GM18519 (cell line): ENCODE measurements at regions not wholly inside any gene's neighbourhood (a gene's known extent, or its start where the extent isn't known, plus 50 kb on each side); places are given as distances from the start of the nearest gene placed in this dataset.
A peak's percentile ranks its signal among the peaks of the same experiment; 100 is the strongest.
"Not testable (repeated sequence)": the region's sequence is repeated elsewhere in the genome, so short reads cannot be mapped to it uniquely, and the experiment has no call there.

Experiments
- ATAC-seq: cut with Tn5 transposase; IDR thresholded peaks from one replicate; pipeline ENCODE4 v1.9.1; 2021; ENCODE audit warnings: mild to moderate bottlenecking, moderate library complexity; ENCODE audit not compliant: unreplicated experiment, low FRiP score

DNA sequence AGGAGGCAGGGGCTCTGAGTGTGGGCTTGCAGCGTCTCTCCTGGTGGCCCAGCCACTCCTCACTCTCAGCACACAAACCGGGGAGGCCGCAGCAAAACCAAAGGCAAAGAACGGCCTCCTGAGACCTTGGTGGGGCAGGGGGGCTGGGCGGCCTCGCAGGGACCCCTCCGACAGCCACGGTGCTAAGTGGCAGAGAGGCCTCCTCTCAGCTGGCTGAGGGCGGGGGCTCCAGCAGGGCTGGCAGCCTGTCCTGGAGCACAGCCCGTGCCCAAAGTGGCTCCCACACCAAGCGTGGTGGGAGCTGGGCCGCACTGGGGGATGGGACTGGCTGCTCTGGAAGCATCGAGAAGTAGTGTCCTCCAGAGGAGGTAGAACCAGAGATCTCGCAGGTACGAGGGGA lies 334.4 kb downstream of the QKI start:
- no peak for ATAC-seq

- no peak for ATAC-seq
Observed at GRCh38 chr6:163748036-163748435, 333.5 kb downstream of the QKI start.

DNA sequence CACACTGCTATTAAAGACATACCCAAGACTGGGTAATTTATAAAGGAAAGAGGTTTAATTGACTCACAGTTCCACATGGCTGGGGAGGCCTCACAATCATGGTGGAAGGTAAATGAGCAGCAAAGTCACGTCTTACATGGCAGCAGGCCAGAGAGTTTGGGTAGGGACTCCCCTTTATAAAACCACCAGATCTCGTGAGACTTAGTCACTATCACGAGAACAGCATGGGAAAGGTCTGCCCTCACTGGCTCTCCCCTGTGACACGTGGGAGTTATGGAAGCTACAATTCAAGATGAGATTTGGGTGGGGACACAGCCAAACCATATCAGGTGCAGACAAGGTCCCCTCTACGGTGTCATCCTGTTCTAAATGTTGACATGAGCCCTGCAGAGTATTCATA lies 332.5 kb downstream of the QKI start:
- not testable (repeated sequence) for ATAC-seq

DNA sequence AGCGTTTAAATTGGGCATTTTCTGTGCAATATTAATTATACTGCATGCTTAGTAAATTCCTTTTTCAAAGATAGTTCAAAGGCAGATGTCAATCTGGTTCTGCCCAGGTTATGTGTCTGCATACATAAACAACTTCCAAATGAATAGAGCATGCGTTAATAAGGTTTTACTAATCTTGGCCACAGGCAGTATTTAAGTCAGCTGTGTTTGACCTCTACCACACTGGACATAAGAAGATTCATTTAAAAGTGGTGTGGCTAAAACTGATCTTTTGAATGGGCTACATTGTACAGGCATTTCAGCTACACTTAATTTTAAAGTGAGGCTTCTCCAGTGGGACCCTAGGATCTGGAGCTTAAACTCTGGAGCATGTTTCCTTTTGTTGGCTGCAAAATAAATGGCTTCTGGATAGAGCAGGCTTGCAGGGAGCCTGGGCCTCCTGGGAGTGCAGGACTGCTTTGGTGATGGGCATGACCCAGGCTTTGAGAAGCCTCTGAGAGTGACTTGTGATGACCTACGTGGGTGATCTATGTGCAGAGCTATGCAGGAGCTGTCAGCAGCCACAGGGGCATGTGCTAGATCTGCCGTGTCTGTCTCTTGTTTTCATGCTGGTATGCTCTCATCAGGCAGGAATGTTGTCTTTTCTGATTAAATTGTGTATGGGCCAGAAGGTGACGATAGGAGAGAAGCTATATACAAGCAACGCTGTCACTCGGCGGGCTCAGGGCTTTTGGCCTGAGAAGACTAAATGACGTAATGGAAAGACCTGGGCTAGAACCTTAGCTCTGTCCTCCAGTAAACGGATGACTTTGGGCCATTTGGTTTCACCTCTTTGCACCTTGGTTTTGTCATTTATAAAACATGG lies 331.2 kb downstream of the QKI start:
- no peak for ATAC-seq

DNA sequence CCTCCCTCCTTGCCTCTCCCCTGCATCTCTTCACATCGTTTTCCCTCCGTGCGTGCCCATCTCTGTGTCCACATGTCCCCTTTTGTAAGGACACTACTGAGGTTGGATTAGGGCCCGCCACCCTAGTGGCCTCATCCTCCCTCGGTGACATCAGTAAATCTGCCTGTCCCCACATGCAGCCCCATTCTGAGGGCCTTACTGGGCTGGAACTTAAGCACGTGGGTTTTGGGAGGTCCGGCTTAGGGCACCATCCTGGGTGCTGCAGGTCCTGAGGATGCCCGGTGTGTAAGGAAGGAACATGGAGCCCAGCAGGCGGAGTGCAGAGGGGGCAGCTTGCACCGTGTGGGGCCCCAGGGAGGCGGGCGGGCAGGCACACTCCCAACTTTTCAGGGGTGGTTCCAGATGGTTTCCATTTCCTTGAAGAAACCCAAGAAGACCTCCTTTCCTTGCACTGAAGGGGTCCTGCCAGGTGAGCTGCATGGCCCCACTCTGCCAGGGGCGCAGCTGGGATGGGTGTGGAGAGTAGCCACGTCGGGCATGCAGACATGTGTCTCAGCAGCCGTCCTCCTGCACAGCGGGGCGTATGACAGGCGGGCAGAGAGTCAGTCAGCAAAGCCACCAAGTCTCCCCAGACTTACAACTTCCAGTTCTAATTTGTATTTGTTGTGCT lies 329.9 kb downstream of the QKI start:
- no peak for ATAC-seq

DNA sequence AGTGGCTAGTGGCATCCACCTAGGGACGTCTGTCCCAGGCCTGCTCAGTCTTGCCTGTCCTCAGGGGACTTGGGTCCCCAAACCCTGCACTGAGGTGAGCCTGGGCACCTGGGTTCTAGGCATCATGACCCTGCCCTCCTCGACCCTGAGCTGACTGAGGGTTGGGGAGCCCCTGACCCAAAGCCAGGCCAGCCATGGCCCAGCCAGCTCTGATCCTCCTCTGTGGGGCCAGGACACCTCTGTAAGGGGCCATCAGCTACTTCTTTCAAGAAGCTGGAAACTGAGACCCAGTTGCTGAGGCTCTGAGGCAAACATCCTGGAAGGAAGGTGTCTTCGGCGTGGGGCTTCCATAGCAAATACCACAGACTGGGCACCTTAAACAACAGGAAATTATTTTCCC lies 329.3 kb downstream of the QKI start:
- no peak for ATAC-seq

- no peak for ATAC-seq
Observed at GRCh38 chr6:163741743-163742363, 327.3 kb downstream of the QKI start.

DNA sequence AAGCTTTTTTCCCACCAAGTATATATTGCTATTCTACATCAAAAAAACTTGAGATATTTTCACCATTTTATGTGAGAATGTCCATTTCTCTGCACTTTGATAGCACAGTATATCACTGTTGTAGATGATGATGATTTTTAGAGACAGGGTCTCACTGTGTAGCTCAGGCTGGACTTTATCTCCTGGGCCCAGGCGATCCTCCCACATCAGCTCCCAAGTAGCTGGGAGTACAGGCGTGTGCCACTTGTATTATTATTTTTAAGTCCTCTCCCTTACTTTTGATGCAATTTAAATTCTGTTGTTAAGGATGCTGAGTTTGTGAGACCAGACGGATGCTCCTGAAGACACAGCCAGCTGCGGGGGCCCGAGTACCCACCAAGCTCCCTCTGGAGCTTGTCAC lies 326.8 kb downstream of the QKI start:
- ATAC-seq: no peak

DNA sequence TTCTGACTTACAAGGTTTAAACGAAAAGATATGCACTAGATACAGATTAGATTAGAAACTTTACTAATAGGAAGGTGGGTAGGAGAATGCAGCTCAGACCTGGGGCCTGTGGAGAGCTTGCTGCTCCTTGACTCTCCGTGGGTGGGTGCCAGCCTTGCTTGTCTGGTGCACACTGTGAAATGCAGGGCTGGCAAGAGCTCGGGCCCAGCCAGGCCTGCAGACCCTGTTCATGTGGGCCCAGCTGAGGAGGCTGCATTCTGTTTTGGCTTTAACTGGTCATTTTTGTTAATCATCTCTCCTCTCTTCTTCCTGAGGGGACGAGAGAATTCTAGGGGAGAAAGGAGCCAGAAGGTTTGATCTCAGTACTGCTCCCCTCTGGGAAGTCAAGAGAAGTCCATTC lies 325.4 kb downstream of the QKI start:
- ATAC-seq: no peak

DNA sequence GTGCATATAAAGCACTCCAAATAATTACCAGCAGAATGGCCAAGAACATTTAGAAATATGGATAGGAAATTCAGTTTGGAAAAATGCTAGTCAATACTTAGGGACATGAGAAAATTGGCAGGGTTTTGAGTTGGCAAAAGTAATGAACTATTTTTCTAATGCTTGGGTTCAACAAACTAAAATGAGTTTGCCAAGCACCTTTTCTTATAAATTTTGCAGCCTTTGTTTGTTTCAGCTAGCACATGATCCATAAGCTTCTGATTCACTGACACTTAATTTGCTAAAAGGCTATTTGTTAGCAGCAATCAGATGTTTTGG lies 324.8 kb downstream of the QKI start:
- no peak for ATAC-seq

DNA sequence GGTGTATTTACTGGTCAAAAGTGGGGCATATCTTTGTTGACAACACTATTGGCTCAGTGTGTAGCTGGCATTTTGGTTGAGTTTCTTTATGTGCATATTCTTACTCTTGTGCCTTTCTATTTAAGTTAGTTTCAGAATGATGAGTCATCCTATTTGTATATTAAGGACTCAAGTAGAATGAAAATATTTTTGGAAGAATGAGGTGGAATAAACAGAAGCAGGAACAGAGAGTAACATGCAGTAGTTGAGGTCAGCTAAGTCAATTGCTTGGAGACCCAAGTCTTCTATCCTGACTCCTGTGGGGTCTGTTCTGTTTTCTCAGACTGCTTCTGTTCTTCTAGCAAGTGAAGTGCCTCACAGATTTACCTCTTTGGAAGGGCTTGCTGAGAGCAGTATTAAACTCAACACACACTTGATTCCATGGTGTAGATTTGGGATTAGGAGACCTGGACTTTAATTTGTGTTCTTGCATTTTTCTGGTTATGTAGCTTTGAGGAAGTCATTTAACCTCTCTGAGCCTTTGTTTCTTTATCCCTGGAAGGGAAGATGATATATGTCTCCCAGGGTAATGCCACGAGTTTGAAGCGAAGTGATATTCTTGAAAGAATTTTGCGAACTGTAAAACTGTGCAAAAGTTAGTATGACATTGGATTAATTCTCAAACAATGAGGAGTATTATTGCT lies 324.3 kb downstream of the QKI start:
- ATAC-seq: peak; percentile 76

- no peak for ATAC-seq
Observed at GRCh38 chr6:163738304-163738703, 323.8 kb downstream of the QKI start.

DNA sequence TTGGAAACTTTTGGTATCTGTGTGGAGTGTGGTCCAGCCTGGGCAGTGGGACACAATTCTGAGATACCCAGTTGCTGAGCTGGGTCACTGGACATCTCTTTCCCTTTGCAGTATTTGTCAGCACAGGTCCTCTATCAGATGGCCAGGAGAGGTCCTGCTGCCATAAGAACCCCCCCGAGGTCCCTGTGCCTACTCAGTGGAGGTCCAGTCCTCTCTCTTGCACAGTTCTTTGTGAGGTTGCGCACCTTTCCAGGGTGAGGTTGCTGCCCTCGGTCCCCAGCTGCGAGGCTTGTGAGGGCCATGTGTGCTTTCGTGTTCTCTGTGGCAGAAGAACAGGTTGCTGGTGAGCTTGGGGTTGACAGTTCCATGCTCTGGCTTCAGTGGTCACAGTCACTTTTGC lies 320.6 kb downstream of the QKI start:
- no peak for ATAC-seq

- ATAC-seq: no peak
Observed at GRCh38 chr6:163733061-163733460, 318.5 kb downstream of the QKI start.

DNA sequence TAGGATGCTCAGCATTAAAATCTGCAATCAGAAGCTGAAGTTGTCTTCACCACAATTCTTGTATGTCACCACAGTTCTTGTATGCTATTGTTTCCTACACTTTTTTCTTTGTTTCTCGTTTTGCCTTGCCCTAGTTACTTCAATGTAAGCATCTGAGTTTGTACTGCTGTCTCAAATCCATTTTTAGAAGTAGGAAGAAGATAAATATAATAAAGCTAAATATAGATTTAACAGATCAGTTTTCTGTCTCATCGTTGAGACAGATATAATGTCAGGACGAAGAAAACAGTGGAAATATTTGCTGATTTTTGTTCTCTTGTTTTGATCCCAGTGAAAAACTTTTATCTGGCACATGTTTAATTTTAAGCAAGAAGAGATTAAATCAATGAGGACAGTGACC lies 318.0 kb downstream of the QKI start:
- no peak for ATAC-seq

GRCh38 chr6:163732014-163732351 lies 317.5 kb downstream of the QKI start:
- not testable (repeated sequence) for ATAC-seq

GRCh38 chr6:163731215-163732013 lies 316.9 kb downstream of the QKI start:
- no peak for ATAC-seq

- ATAC-seq: no peak
Observed at GRCh38 chr6:163730246-163731210, 316.0 kb downstream of the QKI start.

- ATAC-seq: no peak
Observed at GRCh38 chr6:163729127-163729872, 314.8 kb downstream of the QKI start.
